Neural progenitor cell (in vitro differentiated cells): ENCODE measurements at regions not wholly inside any gene's neighbourhood (a gene's known extent, or its start where the extent isn't known, plus 50 kb on each side); places are given as distances from the start of the nearest gene placed in this dataset.

Source experiments
- DNase-seq: peaks from one replicate; pipeline ENCODE4 v3.0.0-alpha.2; 2016; ENCODE audit warnings: low spot score
- H2AFZ ChIP-seq: fragments of 200-600 bp; sonication (generic); replicated peaks from 2 replicates; pipeline ENCODE4 v1.6.1; 2016; ENCODE audit warnings: antibody characterized with exemption
- H3F3A ChIP-seq: fragments of 200-600 bp; sonication (generic); 2 replicates; pipeline ENCODE4 v1.6.1; 2016; ENCODE audit warnings: antibody characterized with exemption, low read depth
- H3K27ac ChIP-seq: fragments of 200-600 bp; sonication (generic); 2 replicates; pipeline ENCODE4 v1.5.1; 2016; ENCODE audit warnings: mild to moderate bottlenecking
- H3K27me3 ChIP-seq: fragments of 200-600 bp; sonication (generic); 2 replicates; pipeline ENCODE4 v1.6.1; 2016; ENCODE audit warnings: mild to moderate bottlenecking, moderate library complexity
- H3K36me3 ChIP-seq: fragments of 200-600 bp; sonication (generic); 2 replicates; pipeline ENCODE4 v1.5.1; 2016
- H3K4me1 ChIP-seq: fragments of 200-600 bp; sonication (generic); 2 replicates; pipeline ENCODE4 v1.6.1; 2016; ENCODE audit warnings: mixed run types
- H3K4me2 ChIP-seq: fragments of 200-600 bp; sonication (generic); 2 replicates; pipeline ENCODE4 v1.6.1; 2016
- H3K4me3 ChIP-seq: fragments of 200-600 bp; sonication (generic); 2 replicates; pipeline ENCODE4 v1.5.1; 2016
- H3K79me2 ChIP-seq: fragments of 200-600 bp; sonication (generic); 2 replicates; pipeline ENCODE4 v1.6.1; 2016; ENCODE audit warnings: low read depth
- H3K9ac ChIP-seq: fragments of 200-600 bp; sonication (generic); 2 replicates; pipeline ENCODE4 v1.6.1; 2016
- H3K9me3 ChIP-seq: fragments of 200-600 bp; sonication (generic); 2 replicates; pipeline ENCODE4 v1.5.1; 2016; ENCODE audit warnings: low read depth
- H4K20me1 ChIP-seq: fragments of 200-600 bp; sonication (generic); 2 replicates; pipeline ENCODE4 v1.6.1; 2016; ENCODE audit warnings: low read depth
- H3K27ac Mint-ChIP-seq: 3 replicates; pipeline ENCODE4 v1.8.0; 2021; ENCODE audit warnings: mixed read lengths
- H3K27me3 Mint-ChIP-seq: 2 replicates; pipeline ENCODE4 v1.8.0; 2022; ENCODE audit warnings: low read depth, mild to moderate bottlenecking, inconsistent platforms, moderate library complexity, mixed read lengths; ENCODE audit not compliant: insufficient read depth
- H3K36me3 Mint-ChIP-seq: 3 replicates; pipeline ENCODE4 v1.8.0; 2021; ENCODE audit warnings: mixed read lengths
- H3K4me1 Mint-ChIP-seq: 3 replicates; pipeline ENCODE4 v1.8.0; 2021; ENCODE audit warnings: mixed read lengths
- H3K4me3 Mint-ChIP-seq: 3 replicates; pipeline ENCODE4 v1.8.0; 2021; ENCODE audit warnings: mild to moderate bottlenecking, moderate library complexity, mixed read lengths
- H3K9me3 Mint-ChIP-seq: 3 replicates; pipeline ENCODE4 v1.8.0; 2020; ENCODE audit warnings: mixed read lengths
- EZH2 ChIP-seq: fragments of 200-600 bp; sonication (generic); IDR thresholded peaks from 2 replicates; pipeline ENCODE4 v1.6.1; 2017; ENCODE audit warnings: antibody characterized with exemption, mild to moderate bottlenecking, moderate library complexity
- EZH2phosphoT487 ChIP-seq: fragments of 200-600 bp; sonication (generic); IDR thresholded peaks from 2 replicates; pipeline ENCODE4 v1.6.1; 2017; ENCODE audit warnings: antibody characterized with exemption
- TF ChIP-seq, protein P1 (sequence below): fragments of 200-600 bp; sonication (generic); IDR thresholded peaks from 2 replicates; pipeline ENCODE4 v1.5.1; 2017; ENCODE audit warnings: antibody characterized with exemption, mild to moderate bottlenecking

DNA sequence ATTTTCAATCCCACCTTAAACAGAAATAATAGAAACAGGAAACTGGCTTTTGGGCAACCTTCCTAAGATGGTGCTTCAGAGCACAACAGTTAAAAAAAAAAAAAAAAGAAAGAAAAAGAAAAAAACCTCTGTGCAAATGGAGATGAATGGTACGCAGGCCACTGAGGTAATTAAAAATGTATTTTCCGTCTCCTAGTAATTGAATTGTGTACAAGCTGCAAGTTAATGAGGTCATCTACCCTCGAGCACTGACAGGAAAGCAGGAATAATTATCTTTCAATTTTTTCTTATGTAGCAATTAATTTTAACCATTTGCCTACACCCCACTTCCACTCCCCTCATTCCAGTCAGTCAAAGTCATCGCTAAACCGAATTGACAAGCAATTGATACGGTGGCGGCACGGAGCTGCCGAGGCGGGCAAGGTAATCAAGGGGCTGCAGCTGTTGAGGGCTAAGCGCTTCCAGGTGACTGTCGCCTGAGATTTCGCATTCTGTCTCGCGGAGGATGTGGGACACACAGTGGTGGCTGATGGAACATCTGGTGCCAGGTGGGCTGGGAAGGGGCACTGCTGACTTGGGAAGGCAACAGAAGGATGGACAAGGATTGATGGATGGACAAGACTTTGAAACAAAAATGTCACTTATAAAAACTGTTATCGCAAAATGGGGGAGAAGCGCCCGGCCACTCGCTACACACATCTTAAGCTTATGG is 109.4 kb downstream of the RCN1 start:
- TF ChIP-seq EZH2phosphoT487 (no peak), EZH2 (no peak)
- TF ChIP-seq, protein P1, sequence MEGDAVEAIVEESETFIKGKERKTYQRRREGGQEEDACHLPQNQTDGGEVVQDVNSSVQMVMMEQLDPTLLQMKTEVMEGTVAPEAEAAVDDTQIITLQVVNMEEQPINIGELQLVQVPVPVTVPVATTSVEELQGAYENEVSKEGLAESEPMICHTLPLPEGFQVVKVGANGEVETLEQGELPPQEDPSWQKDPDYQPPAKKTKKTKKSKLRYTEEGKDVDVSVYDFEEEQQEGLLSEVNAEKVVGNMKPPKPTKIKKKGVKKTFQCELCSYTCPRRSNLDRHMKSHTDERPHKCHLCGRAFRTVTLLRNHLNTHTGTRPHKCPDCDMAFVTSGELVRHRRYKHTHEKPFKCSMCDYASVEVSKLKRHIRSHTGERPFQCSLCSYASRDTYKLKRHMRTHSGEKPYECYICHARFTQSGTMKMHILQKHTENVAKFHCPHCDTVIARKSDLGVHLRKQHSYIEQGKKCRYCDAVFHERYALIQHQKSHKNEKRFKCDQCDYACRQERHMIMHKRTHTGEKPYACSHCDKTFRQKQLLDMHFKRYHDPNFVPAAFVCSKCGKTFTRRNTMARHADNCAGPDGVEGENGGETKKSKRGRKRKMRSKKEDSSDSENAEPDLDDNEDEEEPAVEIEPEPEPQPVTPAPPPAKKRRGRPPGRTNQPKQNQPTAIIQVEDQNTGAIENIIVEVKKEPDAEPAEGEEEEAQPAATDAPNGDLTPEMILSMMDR, result peak; percentile 17
- no peaks in the 10 kb centered on the region for H3K9me3 ChIP-seq
- Mint-ChIP-seq H3K36me3 (no peaks in the 10 kb centered on the region), H3K9me3 (no peaks in the 10 kb centered on the region), H3K4me1 (peaks cover 3% of the 10 kb centered on the region), H3K27ac (no peak overlapping the region), H3K27me3 (peaks cover 6% of the 10 kb centered on the region), H3K4me3 (no peak overlapping the region)
- no peak overlapping the region for H3K27ac ChIP-seq
- no peaks in the 10 kb centered on the region for H3K4me1 ChIP-seq
- no peak overlapping the region for H3K4me3 ChIP-seq
- H3K9ac ChIP-seq, result no peak overlapping the region
- H3K4me2 ChIP-seq, result no peak overlapping the region
- H2AFZ ChIP-seq, result no peak overlapping the region
- no peaks in the 10 kb centered on the region for H3F3A ChIP-seq
- no peaks in the 10 kb centered on the region for H3K36me3 ChIP-seq
- DNase-seq, result no peak
- H4K20me1 ChIP-seq, result no peaks in the 10 kb centered on the region
- H3K27me3 ChIP-seq, result no peaks in the 10 kb centered on the region
- H3K79me2 ChIP-seq, result no peaks in the 10 kb centered on the region

DNA sequence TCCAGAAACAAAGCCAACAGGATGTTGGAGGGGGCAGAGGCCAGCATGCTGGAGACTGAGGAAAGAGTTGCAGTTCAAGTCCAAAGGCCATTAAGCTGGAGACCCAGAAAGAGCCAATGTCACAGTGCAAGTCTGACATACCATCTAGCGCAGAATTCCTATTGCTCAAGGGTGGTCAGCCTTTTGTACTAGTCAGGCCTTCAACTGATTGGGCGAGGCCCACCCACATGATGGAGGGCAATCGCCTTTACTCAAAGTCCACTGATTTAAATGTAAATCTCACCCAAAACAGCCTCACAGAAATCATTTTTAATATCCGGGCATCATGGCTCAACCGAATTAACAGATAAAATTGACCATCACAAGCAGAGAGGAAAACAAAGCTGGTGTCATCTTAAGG is 113.9 kb downstream of the RCN1 start:
- Mint-ChIP-seq H3K27ac (no peak overlapping the region), H3K36me3 (no peaks in the 10 kb centered on the region), H3K4me3 (no peak overlapping the region), H3K27me3 (peaks cover 8% of the 10 kb centered on the region), H3K4me1 (peaks cover 5% of the 10 kb centered on the region), H3K9me3 (no peaks in the 10 kb centered on the region)
- Histone ChIP-seq H3K9ac (no peak overlapping the region), H3K27ac (no peak overlapping the region), H3K4me3 (no peak overlapping the region), H3K9me3 (no peaks in the 10 kb centered on the region), H2AFZ (no peak overlapping the region), H3K4me2 (no peak overlapping the region), H3K36me3 (no peaks in the 10 kb centered on the region), H3F3A (no peaks in the 10 kb centered on the region), H3K4me1 (no peaks in the 10 kb centered on the region), H3K79me2 (no peaks in the 10 kb centered on the region), H3K27me3 (no peaks in the 10 kb centered on the region), H4K20me1 (no peaks in the 10 kb centered on the region)
- no peak for DNase-seq
- no peak for TF ChIP-seq EZH2
- TF ChIP-seq, protein P1, result no peak
- TF ChIP-seq EZH2phosphoT487, result no peak

DNA sequence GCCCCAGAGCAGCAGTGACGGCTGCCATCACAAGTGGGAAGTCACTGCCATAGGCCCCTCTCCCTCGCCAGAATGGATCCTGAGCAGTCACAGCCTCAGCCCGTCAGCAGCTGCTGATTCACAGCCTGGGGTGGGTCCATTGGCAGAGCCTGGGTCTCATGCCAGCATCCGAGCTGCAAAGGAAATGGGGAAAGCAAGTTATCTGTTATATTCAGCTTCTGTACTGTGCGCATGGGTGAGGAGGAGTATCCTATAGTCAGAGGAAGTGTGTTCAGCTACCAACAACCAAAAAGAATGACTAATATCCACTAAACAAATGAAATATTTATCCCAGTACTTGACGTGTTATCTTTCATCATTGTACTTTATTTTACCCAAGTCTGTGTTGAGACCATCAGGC is 119.7 kb downstream of the RCN1 start:
- Histone ChIP-seq H3K36me3 (no peaks in the 10 kb centered on the region), H2AFZ (no peak overlapping the region), H3K4me3 (no peak overlapping the region), H3K79me2 (no peaks in the 10 kb centered on the region), H3F3A (peaks cover 6% of the 10 kb centered on the region), H4K20me1 (no peaks in the 10 kb centered on the region), H3K4me2 (no peak overlapping the region), H3K9ac (no peak overlapping the region), H3K4me1 (peaks cover 11% of the 10 kb centered on the region), H3K27ac (no peak overlapping the region), H3K9me3 (no peaks in the 10 kb centered on the region), H3K27me3 (no peaks in the 10 kb centered on the region)
- TF ChIP-seq, protein P1, result no peak
- TF ChIP-seq EZH2, result no peak
- no peak for TF ChIP-seq EZH2phosphoT487
- H3K27me3 Mint-ChIP-seq, result peaks cover 8% of the 10 kb centered on the region
- no peak for DNase-seq
- no peaks in the 10 kb centered on the region for H3K9me3 Mint-ChIP-seq
- H3K27ac Mint-ChIP-seq, result no peak overlapping the region
- H3K4me1 Mint-ChIP-seq, result peaks cover 18% of the 10 kb centered on the region
- H3K36me3 Mint-ChIP-seq, result no peaks in the 10 kb centered on the region
- peak overlapping the region; percentile 4 for H3K4me3 Mint-ChIP-seq
